ENCODE measurements at regions not wholly inside any gene's neighbourhood (a gene's known extent, or its start where the extent isn't known, plus 50 kb on each side); places are given as distances from the start of the nearest gene placed in this dataset.

DNA sequence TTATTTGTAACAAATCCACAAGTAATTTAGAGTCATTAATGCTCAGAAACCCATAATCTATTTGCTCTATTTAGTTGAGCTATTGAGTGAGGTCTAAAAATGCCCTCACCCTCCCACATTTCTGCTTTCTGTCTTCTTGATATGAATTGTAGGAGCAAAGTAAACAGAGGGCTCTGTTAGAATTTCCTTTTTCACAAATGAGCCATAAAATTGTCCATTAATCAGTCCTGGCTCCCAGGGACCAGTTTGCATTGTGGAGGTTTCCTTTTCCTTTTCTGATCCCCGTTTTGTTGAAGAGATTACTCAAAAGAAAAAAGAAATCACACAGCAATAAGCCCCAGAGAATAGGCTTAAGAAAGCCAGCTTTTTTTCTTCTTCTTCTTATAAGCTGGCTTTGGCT lies 476.7 kb downstream of the EPHA4 start:
- FAIRE-seq = no peak

DNA sequence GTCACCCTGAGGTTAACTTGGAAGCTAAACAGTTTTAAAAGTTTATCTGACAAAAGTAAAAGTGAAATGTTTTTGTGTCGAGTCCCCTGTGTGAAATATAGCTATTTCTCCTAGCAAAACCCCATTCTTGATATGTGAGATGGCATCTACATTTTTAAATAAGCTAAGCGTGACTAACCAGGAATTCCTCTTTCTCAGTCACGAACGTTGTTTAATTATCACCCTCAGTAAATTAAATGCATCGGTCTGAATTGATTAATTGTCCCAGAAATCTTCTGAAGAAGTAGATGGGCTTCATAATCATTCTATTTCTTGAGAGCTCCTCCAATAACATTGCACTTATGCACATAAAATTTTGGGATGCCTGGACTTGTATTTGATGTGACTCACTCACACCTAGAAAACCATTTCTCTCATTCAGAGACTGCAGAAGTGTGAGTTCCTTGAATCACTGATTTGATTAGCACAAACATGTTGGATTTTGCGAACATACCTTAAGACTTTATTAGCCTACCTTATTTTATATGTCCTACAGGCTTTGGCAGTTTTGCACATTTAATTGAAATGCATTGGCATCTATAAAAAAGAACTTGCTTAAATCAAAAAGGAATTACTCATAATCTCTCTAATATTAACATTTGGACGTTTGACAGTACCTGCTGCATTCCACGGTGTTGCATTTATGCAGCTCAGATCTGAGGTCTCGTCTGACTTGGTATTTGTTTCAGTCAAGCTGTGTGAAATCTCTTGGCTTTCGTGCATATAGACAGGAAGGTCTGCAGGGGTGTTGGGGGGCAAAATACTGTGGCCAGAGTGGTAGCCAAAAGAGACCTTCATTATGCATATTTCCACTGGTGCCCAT lies 475.2 kb downstream of the EPHA4 start:
- no peak for FAIRE-seq

DNA sequence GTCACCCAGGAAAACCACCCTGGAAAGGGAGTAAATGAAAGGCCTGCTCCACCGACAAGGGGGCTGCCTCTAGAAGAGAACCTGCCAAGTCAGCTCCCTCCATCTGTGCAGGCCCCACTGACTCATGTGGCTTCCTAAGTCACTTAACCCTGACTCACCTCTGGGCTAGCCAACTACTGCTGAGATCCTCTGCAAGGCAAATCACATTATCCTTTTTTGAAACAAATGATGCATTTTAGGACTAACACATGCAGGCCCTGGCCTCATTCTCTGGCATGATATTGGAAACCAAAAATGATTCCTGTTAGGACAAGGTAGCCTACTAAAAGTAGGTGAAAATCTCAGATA lies 474.6 kb downstream of the EPHA4 start:
- no peak for FAIRE-seq

DNA sequence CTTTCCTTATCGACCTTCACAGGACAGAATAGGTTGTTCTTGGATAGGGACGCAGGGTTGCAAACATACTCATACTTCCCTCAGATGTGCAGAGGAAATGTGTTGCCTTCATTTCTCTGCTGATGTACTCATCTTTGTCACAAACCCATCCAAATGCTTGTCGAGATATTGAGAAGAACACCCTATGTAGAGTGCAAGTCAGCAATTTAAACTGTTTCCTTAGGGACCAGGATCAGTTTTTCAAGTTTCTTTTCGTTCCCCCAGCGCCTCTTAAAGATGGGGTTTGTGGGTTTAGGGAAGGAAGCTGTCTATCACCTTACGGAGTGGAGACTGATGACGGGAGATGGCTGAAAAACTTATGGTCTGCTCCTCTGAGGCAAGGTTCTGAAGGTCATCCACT lies 474.2 kb downstream of the EPHA4 start:
- no peak for FAIRE-seq

DNA sequence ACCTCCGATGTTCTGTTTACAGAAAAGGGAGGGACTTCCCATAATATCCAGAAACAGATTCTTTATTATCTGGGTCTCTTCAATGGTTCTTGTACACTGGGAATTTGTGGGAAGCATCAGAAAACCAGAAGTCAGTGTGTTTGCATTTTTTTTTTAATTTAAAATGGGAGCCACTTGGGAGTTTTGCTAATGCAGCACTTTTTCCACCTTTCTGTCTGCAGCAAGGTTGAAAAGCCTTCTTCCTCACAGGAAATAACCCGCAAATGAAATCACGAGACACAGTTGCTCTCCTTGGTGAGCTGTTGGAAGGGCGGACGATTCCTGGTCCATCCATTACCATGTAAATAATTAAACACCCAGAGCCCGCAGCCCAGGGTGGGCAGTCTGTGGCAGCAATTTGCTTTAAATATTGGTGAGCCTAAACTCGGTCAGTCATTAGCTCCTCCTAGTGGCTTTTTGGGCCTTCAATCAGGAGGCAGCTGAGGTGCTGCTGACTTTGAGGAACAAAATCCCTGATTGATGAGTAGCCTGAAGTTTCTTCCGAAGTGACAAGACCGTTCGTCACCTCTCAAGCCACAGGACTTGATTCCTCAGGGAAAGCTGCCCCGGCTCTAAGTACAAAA lies 471.5 kb downstream of the EPHA4 start:
- no peak for FAIRE-seq

DNA sequence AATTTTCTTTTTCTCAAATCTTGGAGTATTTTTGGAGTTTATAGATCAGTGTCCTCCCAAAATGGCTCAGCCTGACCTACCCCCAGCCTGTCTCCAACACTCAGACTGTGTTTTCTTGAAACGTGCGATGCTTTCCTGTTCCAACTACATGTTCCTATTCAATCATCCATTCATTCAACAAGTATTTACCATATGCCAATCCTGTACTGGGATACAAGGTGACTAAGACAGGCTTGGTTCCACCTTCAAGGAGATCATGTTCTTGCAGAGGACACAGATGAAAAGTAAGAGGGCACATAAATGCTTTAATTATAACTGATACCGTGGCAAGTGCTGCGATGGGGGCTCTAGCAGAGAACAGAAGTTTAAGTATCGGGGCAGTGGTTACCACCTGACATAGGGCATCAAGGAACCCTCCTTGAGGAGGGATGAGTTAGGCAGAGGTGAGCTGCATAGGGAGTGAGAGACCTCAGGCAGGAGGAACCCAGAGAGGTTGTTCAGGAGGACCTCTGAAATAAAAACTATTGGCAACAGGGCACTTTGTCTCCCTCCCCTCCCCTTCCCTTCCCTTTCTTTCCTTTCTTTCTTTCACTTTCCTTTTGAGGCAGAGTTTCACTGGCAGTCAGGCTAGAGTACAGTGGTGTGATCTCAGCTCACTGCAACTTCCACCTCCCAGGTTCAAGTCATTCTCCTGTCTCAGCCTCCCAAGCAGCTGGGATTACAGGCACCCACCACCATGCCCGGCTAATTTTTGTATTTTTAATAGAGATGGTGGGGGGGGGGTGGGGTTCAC lies 469.0 kb downstream of the EPHA4 start:
- no peak for FAIRE-seq

DNA sequence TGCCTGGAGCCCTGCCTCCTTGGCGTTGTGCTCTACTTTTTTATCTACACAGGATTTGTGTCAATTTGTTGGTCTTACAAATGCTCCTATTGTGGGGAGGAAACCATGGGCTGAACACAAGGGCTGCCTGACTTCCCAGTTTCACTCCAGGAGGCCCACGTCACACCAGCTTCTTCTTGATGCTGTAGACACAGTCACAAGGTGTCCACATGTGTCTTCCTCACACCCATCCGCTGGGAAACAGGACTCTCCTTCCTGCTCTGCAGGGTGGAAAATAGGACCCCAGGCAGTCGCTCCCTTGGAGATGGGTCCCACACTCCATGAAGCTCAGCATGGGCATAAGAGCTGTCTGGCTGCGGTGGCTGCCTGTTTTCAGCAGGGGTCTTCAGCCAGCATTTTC lies 468.2 kb downstream of the EPHA4 start:
- no peak for FAIRE-seq

DNA sequence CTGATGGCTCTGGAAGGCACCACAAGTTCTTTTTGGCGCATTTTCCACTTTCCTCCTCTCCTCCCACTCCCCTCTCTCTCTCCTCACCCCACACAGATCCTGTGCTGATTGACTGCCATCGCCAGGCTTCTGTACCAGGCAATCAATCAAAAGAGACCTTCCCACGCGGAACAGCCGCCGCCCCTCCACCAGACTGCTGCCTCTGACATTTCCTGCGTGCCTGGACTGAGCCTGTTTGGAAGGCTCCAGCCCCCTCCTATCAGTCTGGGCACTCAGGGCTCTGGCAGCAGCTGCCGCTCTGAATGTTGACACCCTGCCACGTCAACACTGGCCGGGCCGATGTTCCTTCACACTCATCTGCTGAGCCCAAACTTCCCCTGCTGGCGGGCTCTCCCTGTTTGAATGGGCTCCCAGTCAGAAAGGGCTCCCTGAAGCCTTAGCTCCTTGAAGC lies 467.7 kb downstream of the EPHA4 start:
- no peak for FAIRE-seq

DNA sequence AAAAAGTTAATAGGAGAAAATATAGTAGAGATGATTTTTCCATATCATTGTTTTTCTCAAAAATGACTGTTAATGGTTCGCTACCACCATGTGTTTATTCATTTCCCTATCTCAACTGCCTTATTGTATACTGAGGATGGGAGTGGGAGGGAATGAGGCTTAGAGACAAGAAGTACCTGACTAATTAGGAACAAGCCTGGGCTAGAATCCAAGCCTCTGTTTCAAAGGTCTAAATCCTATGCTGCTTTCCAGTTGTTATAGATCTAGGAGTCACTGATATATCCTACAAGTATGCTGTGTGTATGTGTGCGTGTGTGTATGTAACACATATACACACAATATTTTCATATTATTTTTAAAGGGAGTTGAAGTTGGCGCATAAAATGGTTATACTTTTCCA lies 465.9 kb downstream of the EPHA4 start:
- no peak for FAIRE-seq

DNA sequence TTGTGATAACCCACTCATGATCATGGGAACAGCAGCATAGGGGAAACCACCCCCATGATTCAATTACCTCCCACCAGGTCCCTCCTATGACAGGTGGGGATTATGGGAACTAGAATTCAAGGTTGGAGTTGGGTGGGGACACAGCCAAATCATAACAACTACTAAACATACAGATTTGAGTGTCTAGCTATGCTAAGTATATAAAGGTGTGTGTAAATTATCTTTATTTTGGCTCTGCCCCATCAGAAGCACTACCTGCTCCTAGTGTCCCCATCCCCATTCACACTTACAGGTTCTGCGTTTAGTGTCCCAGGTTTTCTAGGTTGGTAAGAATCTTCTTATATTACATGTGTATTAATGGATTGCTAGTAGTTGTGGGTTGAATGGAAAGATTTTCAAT lies 464.7 kb downstream of the EPHA4 start:
- no peak for FAIRE-seq

DNA sequence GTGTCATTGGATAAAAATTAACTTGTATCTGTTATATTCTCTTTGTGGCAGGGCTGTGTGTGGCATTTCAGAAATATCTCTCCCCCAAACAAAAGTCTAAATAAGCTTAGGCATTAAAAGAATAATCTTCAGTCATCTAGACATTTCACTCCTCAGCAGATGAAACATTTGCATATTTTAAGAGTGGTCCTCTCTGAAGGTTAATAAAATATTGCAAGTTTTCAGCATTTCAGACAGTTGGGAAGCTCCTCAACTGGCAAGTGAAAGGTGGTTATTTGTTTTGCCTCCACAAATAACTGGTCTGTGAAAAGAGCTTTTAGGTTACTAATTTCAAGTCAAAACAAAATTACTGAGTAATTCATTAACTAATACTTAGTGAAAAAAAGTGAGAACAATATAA lies 462.6 kb downstream of the EPHA4 start:
- FAIRE-seq = no peak

DNA sequence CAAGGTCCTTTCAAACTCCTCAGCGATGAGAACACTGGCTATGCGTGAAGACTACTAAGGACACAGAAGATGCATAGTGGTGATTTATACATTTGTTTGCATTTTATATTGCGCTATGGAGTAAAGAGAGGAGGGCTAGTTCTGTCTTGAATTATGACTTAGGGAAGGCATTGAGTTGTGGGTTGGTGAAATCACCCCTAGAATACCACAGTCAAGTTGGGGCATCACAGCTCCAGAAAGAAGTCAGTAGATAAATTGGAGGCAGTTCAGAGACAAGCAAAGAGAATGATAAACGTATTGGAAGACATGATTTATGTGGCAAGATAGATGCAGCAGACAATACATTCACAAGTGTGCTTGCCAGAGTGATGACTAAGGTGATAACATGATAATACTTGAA lies 460.4 kb downstream of the EPHA4 start:
- FAIRE-seq = no peak

DNA sequence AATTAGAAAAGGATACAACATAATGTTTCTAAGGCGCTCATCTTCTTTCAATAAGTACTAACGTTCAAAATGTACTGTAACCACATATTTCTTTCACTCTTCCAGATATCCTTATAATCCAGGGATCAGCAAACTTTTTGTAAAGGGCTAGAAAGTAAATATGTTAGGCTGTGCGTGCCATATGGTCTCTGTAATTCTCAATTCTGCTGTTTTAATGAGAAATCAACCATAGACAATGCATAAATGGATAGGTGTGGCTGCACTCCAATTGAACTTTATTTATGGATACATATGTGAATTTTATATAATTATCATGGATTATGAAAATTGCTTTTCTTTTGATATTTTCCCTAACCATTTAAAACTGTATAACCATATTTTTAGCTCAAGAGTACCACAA lies 459.4 kb downstream of the EPHA4 start:
- no peak for FAIRE-seq

DNA sequence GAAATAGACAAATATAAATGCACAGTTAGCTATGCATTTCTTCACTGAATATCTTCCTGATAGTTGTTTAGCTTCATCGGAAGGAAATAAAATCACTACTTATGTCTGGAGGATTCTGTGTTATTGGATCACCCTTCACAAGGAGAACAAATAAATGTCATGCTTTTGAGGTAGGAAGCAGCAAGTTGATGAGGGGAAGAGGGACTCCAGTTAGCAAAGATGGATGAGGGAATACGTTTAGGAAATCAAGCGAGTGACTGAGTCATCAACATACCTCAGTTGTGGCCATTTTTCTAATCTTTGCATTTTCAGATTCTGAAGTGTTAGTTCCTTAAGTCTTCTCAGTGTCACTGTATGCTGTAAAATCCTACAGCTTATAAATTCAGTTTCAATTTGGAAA lies 456.2 kb downstream of the EPHA4 start:
- no peak for FAIRE-seq

DNA sequence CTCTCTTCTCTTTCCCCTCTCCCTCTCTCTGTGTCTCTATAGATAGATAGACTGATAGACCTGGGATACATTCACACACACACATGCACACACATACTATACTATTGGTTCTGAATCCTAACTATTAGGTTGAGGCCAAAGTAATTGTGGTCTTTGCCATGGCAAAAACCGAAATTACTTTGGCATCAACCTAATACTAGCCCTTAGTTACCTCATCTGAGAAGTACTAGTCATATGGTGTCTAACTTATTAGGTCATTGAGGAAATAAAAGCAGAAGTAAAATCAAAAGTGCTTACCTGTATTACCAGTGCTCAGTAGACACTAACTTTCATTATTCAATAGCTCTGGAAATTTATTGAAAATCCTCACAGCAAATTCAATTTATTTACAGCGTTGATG lies 451.5 kb downstream of the EPHA4 start:
- FAIRE-seq = no peak

DNA sequence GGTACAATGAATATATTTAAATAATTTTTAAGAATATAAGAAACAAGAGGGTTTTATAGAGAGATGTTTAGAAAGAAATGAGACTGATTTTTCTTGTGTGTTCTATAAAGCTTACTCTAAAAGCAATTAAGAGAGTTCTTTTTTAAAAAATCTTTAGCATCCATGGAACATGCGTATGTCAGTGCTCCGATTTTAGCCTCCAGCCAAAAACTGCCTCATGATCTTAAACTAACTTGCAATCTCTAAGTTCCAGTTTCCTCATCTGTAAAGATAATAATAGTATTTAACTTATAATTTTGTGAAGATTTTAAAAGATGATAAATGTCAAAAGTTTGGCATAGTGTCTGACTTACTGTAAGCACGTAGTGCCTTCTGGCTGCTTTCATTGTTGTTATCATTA lies 448.7 kb downstream of the EPHA4 start:
- no peak for FAIRE-seq

DNA sequence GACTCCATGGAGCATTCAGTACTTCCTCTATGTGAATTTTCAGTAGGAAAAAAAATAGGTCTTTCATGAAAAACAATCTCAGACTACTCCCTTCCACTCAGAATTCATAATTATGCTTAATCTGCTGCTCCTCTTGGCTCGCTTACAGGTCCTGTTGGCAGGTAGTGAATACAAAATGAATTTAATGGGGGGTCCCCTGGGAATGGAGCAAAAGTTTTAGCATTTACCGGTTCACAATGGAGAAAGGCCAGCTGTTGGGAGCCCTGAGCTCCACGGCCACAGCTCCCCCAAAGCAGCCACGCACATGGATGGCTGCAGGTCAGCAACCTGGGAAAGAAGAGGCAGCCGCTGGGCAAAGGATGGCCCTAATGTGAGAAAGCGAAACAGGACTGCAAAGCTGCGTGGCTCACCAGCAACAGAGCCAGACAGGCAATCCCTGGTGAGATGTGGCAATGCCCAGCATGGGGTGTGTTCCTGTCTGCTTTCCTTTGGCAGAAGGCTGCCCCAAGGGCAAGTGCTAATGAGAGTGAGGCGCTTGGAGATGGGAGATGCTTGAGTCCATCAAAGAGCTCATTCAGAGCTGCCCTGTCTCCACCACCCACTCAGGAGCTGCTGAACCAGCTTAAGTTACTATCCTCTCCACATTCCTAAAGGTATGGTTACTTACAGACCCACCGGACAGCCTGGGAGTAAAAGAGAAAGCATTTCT lies 447.4 kb downstream of the EPHA4 start:
- FAIRE-seq = no peak

DNA sequence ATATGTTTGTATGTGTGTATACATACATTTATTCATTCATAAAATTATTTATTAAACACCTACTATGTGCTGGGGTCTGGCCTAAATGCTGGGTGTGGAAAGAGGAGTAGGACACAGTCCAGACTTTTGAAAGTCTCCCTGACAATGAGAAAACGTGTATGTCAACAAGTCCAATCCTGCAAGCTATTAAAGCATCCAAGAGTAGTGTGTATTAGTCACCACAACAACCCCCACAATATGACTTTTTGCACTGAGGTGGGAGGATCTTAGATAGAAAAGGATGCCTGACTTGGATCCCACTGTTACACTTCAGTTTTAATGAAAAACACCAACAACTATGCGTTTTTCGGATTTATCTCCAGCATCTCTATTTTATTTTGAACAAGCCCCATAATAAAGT lies 446.4 kb downstream of the EPHA4 start:
- FAIRE-seq = no peak

DNA sequence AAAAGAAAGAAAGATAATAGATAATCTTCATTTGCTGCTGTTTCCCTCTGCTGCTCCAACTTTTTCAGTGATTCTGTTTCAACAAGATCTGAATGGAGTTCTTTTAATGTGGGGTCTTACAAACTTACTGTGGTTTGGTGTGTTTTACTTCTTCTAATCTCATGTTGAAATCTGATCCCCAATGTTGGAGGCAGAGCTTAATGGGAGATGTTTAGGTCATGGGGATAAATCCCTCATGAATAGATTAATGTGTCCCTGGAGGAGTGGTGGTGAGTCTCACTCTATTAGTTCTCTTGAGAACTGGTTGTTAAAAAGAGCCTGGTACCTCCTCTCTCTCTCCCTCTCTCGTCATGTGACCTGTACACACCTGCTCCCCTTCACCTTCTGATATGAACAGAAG lies 442.4 kb downstream of the EPHA4 start:
- FAIRE-seq = no peak

DNA sequence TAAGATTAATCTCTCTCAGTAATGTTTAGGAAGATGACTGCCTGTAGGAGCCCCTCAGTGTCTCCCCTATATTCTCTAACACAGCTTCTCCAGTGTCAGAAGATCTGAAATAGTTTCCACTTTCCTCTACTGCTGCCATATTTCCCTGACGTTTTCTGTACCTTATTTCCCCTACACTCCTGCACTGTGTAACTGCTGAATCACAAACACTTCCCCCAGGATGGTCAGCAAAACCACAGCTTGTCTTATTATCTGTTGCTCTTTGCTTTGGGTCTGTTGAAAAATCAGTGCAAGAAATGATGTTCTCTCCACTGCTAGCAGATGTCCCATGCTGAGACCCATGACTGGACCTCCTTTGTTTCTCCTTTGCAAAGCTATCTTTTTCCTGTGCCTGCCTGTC lies 441.7 kb downstream of the EPHA4 start:
- FAIRE-seq = no peak

DNA sequence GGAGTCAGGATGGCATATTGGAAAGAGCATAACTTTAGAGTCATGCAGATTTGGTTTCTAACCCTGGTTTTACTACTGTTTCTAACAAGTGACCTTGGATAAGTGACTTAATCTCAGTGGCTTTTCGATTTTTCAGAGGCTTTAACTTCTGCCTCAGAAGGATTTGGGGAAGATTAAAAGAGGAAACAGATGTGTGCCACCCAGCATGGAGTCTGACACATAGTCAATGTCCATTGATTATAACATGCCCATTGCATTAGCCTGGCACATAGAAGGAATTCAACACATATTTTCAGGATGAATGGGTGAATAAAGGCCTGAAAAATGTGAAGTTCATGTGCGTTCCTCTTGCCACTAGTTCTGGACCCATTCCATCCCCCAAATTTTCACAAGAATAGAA lies 438.2 kb downstream of the EPHA4 start:
- no peak for FAIRE-seq

DNA sequence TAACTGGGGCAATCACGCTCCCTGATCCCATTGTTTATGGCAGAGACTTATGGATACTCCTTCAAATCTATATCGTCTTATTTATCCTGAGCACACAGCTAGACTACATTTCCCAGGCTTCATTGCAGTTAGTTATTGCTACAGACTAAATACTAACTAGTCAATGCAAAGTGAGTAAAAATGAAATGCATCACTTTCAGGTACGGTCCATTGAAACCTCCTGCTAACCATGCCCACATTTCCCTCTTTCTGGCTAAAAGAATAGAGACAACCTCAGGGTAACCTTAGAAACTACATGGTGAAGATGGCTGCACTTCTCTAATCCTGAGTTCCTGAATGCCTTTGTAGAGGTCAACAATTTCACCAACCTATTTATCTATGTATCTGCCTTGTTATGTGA lies 437.4 kb downstream of the EPHA4 start:
- no peak for FAIRE-seq

DNA sequence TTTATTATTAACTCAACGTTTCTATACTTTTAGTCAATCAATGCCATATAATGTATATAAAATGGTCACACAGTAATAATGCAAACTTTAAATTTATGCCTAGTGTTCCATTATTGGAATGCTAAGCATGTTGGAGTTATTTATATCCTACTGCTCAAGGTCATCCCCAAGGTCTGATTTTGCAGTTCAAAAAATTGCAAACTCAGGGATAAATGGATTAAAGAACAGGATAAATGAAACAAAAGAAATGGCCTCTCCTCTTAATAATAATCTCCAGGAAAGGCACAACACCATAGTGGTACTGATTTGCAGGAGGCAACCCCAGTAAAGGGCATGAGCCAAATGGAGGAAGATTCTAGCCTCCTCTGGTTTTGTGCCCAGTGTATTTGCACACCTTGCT lies 436.4 kb downstream of the EPHA4 start:
- no peak for FAIRE-seq

All from islet of Langerhans (tissue), 1 donor.